ENCODE measurements at regions not wholly inside any gene's neighbourhood (a gene's known extent, or its start where the extent isn't known, plus 50 kb on each side); places are given as distances from the start of the nearest gene placed in this dataset.
A peak's percentile ranks its signal among the peaks of the same experiment; 100 is the strongest.

DNA sequence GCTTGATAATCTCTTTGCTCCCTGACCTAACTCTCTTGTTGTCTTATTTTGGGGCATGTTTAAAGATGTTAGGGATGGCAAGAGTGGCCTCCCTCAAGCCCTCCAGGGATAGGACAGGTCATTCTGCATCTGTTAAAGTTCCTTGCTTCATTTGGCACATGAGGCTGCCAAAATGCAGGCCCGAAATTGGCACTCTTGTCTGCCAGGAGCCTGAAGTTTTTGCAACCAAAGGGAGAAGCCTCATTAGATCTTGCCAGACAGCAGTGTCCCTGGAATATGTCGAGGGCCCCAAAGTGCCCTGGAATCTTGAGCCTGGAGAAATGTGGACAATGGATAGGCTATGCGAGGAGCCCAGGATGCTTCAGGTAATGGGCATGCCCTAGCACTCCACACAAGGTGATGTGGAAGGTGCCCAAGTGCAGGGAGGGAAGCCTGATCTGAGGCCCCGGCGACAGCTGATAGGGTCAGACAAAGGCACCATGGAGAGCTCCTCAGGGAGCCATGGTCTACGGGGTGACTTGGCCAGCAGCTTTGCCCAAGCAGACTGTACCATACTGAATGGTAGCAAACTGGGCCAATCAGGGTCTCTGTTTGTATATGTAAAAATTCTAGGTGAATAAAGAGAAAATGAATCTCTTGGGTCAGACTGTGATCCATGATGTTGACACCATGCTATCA, 173.0 kb upstream of the WSCD2 start (continued):
- TF ChIP-seq, protein P1, sequence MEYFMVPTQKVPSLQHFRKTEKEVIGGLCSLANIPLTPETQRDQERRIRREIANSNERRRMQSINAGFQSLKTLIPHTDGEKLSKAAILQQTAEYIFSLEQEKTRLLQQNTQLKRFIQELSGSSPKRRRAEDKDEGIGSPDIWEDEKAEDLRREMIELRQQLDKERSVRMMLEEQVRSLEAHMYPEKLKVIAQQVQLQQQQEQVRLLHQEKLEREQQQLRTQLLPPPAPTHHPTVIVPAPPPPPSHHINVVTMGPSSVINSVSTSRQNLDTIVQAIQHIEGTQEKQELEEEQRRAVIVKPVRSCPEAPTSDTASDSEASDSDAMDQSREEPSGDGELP (CRISPR knock-in tag; IDR thresholded peaks at IDR 0.05; ENCODE audit: borderline replicate concordance) = 0 out of 2 replicates have a peak, but pooled peaks have one; percentile 19
- TF ChIP-seq FOXA3 (CRISPR knock-in tag; conservative IDR thresholded peaks at IDR 0.05 in 1 of 2, IDR thresholded peaks at IDR 0.05 in 1 of 2) (no peak), SMAD4 (CRISPR knock-in tag; conservative IDR thresholded peaks at IDR 0.05) (no peak), CREM (IDR thresholded peaks at IDR 0.05; ENCODE audit: low read depth) (no peak)

DNA sequence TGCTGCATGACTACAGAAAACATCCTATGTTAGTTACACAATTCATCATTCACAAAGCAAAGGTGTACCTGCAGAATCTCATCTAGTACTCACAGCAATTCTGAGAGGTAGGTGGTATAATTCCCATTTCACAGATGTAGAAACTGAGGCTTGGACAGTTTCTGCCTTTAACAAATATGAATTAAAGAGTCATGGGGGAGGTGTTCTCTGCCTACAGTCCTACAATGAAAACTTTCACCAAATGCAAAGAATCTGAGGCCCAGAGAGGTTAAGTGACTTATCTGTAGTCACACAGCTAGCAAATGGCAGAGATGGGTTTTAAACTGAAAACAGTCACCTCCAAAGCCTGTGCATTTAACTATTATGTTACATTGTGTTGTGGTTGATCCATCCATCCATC, 171.6 kb upstream of the WSCD2 start:
- Histone ChIP-seq H3K4me1 (replicated peaks in 1 of 2; ENCODE audit: control insufficient read depth in 2 of 2, insufficient read depth in 2 of 2, low read length in 2 of 2) (no peaks in the 10 kb centered on the region), H3K9me3 (replicated peaks; ENCODE audit: control insufficient read depth, insufficient read depth, low read depth, low read length) (no peaks in the 10 kb centered on the region), H3K27ac (ENCODE audit: extremely low read depth, low read depth, low read length) (no peak overlapping the region), H3K9me1 (ENCODE audit: control insufficient read depth, insufficient read depth, low read length) (peaks cover 2% of the 10 kb centered on the region), H2AFZ (ENCODE audit: low read depth, low read length) (no peak overlapping the region), H3K4me3 (no peak overlapping the region), H4K20me1 (replicated peaks; ENCODE audit: control insufficient read depth, insufficient read depth, low read length) (no peaks in the 10 kb centered on the region), H3K9ac (ENCODE audit: insufficient read depth in 1 of 2, low read depth in 2 of 2, low read length in 2 of 2) (no peak overlapping the region), H3K36me3 (ENCODE audit: control insufficient read depth, insufficient read depth, low read length) (no peaks in the 10 kb centered on the region), H3K27me3 (ENCODE audit: control insufficient read depth in 2 of 2, insufficient read depth in 2 of 2, low read length in 2 of 2) (peaks cover 2 to 21% of the 10 kb centered on the region in 2 experiments; a peak in 4 of 5 replicates), H3K79me2 (ENCODE audit: control insufficient read depth, insufficient read depth, low read length) (no peaks in the 10 kb centered on the region), H3K4me2 (ENCODE audit: insufficient read depth, low read length) (no peak overlapping the region)
- ChIA-PET POLR2A (no interaction called here), CTCF (ENCODE audit: low intra/inter-chr PET ratio) (no interaction called here)
- ATAC-seq (no peak), FAIRE-seq (no peak), DNase-seq (ENCODE audit: extremely low read depth in 1 of 4, low spot score in 3 of 4) (no peak)
- intact Hi-C loops (cut with micrococcal nuclease) = no loop called here
- no TSS peak for BruUV-seq (replicated peaks)
- in situ Hi-C loops (cut with MboI) = no loop called here
- TF ChIP-seq ZFP36 (IDR thresholded peaks at IDR 0.05; ENCODE audit: low read depth, low read length, partially characterized antibody) (peak; percentile 10), ZNF717 (CRISPR knock-in tag; IDR thresholded peaks at IDR 0.05) (no peak), BCOR (IDR thresholded peaks at IDR 0.05) (0 out of 2 replicates have a peak, but pooled peaks have one; percentile 57), RBM25 (IDR thresholded peaks at IDR 0.05; ENCODE audit: low read depth, low read length, severe bottlenecking) (peak; percentile 86), CHCHD3 (CRISPR knock-in tag; IDR thresholded peaks at IDR 0.05) (no peak)
- TF ChIP-seq, protein P2, sequence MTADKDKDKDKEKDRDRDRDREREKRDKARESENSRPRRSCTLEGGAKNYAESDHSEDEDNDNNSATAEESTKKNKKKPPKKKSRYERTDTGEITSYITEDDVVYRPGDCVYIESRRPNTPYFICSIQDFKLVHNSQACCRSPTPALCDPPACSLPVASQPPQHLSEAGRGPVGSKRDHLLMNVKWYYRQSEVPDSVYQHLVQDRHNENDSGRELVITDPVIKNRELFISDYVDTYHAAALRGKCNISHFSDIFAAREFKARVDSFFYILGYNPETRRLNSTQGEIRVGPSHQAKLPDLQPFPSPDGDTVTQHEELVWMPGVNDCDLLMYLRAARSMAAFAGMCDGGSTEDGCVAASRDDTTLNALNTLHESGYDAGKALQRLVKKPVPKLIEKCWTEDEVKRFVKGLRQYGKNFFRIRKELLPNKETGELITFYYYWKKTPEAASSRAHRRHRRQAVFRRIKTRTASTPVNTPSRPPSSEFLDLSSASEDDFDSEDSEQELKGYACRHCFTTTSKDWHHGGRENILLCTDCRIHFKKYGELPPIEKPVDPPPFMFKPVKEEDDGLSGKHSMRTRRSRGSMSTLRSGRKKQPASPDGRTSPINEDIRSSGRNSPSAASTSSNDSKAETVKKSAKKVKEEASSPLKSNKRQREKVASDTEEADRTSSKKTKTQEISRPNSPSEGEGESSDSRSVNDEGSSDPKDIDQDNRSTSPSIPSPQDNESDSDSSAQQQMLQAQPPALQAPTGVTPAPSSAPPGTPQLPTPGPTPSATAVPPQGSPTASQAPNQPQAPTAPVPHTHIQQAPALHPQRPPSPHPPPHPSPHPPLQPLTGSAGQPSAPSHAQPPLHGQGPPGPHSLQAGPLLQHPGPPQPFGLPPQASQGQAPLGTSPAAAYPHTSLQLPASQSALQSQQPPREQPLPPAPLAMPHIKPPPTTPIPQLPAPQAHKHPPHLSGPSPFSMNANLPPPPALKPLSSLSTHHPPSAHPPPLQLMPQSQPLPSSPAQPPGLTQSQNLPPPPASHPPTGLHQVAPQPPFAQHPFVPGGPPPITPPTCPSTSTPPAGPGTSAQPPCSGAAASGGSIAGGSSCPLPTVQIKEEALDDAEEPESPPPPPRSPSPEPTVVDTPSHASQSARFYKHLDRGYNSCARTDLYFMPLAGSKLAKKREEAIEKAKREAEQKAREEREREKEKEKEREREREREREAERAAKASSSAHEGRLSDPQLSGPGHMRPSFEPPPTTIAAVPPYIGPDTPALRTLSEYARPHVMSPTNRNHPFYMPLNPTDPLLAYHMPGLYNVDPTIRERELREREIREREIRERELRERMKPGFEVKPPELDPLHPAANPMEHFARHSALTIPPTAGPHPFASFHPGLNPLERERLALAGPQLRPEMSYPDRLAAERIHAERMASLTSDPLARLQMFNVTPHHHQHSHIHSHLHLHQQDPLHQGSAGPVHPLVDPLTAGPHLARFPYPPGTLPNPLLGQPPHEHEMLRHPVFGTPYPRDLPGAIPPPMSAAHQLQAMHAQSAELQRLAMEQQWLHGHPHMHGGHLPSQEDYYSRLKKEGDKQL (CRISPR knock-in tag; IDR thresholded peaks at IDR 0.05; ENCODE audit: borderline replicate concordance) = no peak

All from K562 (cell line).